LoVo (cell line): ENCODE measurements at regions not wholly inside any gene's neighbourhood (a gene's known extent, or its start where the extent isn't known, plus 50 kb on each side); places are given as distances from the start of the nearest gene placed in this dataset.

Experiments used
- DNase-seq: peaks from one replicate; pipeline ENCODE4 v3.0.0-alpha.2; 2016; ENCODE audit warnings: low spot score

- DNase-seq: no peak
Observed at GRCh38 chr7:95668504-95669018, 72.2 kb upstream of the PDK4 start.

DNA sequence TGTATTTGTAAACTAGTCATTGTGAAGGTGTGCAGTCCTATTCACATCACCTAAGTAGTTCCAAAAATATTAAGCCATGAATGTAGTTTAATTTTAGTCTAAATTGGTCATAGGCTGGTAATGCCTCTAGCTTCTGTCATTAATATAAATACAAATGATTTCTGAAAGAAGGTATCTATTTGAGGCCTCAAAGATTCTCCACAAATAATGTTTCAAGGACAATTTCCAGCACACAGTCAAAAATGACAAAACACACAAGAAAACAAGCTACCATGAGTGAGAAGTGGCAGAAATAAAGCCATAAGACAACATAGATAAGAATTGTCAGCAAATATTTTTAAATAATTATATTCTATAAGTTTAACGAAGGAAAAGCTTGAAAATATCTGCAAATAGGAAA is 66.7 kb upstream of the PDK4 start:
- no peak for DNase-seq

- DNase-seq: peak; percentile 52
Observed at GRCh38 chr7:95660023-95660434, 63.7 kb upstream of the PDK4 start.

GRCh38 chr7:95658676-95659075 is 62.4 kb upstream of the PDK4 start:
- no peak for DNase-seq

DNA sequence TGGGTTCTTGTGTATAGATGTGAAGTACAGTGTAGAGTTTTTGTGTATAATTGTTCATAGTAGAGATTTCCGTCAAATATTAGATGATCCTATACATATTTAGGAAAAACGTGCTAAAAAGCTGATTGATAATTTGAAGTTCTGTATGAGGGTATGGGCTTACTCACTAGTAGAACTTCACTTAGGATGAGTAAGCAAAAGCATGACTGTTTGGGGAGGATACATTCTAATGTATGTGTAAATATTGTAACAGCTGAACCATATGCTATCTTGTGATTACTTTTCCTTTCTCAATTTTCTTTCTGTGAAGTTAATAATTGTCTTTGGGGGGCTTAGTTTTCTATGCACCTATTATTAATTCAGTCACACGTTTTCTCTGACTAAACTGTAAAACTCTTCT is 53.2 kb upstream of the PDK4 start:
- no peak for DNase-seq

DNA sequence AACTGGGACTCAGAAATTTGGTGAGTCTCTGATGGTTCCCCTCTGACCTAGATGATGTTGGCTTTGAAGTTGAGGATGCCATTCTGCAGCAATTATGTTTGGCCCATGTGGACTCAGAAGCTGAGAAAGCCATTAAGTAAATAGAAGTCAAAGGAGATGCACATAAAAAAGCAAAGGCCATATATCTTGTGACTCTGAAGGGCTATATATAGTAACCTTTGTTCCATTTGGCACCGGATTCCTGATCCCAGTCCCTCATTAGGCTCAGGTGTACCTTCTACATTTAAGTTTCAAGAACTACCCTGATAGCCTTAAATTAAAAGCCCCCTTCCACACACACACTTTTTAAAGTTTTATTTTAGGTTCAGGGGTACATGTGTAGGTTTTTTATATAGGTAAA is 50.0 kb upstream of the PDK4 start:
- peak; percentile 21 for DNase-seq
